GM12865 (cell line): ENCODE measurements at regions not wholly inside any gene's neighbourhood (a gene's known extent, or its start where the extent isn't known, plus 50 kb on each side); places are given as distances from the start of the nearest gene placed in this dataset.

Experiments used
- DNase-seq: peaks from one replicate; pipeline ENCODE4 v3.0.0; 2010; ENCODE audit warnings: low read depth
- H3K4me3 ChIP-seq: 2 replicates; pipeline ENCODE4 v1.5.1; 2011; ENCODE audit warnings: mild to moderate bottlenecking, low read depth, low read length, control low read depth
- TF ChIP-seq, protein P1 (sequence below): IDR thresholded peaks from 2 replicates; pipeline ENCODE4 v1.5.1; 2011; ENCODE audit warnings: low read length, control low read depth, low read depth, inconsistent platforms; ENCODE audit not compliant: insufficient read depth; ENCODE audit errors: missing control alignments

DNA sequence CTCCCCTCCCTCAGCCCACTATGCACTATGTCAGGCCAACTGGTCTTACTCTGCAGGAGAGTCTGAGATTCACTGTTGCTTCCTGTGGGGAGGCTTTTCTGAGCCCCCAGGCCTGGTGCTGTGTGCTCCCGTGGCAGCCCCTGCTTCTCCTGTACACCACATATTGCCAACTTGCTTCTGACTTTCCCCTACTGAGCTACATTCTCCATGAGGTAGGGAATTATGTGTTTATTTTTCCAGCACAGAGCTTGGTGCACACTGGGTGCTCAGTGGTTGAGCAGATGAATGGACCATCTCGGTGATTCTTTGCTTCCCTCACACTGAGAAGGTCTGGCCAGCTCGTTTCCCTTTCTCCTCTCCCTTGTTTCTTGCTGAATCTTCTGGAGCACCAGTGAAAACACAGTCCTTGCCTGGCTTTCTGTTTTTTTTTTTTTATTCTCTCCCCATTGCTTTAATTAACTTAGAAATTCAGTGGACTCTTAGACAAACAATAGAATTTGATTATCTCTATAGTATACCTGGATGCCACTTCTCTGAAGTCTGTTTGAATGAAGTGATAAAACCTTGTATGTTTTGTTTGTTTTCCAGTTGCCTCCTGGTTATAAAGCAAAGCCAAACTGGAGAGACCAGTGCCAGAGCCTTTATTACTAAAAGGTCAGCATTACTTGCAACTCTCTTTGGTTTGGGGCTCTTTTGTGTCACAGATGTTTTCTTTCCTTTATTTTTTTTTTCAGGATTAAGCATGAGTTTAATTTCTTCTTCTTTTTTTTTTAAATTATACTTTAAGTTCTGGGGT is 50.3 kb upstream of the CNIH3 start:
- DNase-seq = no peak

More for the DNA sequence above, 50.3 kb upstream of the CNIH3 start:
- TF ChIP-seq, protein P1, sequence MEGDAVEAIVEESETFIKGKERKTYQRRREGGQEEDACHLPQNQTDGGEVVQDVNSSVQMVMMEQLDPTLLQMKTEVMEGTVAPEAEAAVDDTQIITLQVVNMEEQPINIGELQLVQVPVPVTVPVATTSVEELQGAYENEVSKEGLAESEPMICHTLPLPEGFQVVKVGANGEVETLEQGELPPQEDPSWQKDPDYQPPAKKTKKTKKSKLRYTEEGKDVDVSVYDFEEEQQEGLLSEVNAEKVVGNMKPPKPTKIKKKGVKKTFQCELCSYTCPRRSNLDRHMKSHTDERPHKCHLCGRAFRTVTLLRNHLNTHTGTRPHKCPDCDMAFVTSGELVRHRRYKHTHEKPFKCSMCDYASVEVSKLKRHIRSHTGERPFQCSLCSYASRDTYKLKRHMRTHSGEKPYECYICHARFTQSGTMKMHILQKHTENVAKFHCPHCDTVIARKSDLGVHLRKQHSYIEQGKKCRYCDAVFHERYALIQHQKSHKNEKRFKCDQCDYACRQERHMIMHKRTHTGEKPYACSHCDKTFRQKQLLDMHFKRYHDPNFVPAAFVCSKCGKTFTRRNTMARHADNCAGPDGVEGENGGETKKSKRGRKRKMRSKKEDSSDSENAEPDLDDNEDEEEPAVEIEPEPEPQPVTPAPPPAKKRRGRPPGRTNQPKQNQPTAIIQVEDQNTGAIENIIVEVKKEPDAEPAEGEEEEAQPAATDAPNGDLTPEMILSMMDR = no peak
- no peak overlapping the region for H3K4me3 ChIP-seq
